Prostate gland (tissue), 2 donors: ENCODE measurements at regions not wholly inside any gene's neighbourhood (a gene's known extent, or its start where the extent isn't known, plus 50 kb on each side); places are given as distances from the start of the nearest gene placed in this dataset.

ENCODE experiments used
- CTCF ChIP-seq, 4 experiments: fragments of 200-600 bp in 2 of 4; fragments of 450-650 bp in 2 of 4; sonication (generic) in 2 of 4; IDR thresholded peaks; 1 replicate in 3 of 4; 2 replicates in 1 of 4; pipeline ENCODE4 v1.5.1; 2016 to 2019; ENCODE audit warnings: antibody characterized with exemption in 4 of 4, mild to moderate bottlenecking in 2 of 4, moderate library complexity in 2 of 4
- POLR2AphosphoS5 ChIP-seq: sonication (generic); formaldehyde crosslinking; IDR thresholded peaks from one replicate; pipeline ENCODE4 v1.6.1; 2017; ENCODE audit warnings: antibody characterized with exemption

GRCh38 chr4:64960516-64960915 is 551.3 kb upstream of the TECRL start:
- no peak for TF ChIP-seq CTCF (IDR thresholded peaks at IDR 0.05)
- no peak for TF ChIP-seq POLR2AphosphoS5
